Liver (tissue), 8 donors: ENCODE measurements at regions not wholly inside any gene's neighbourhood (a gene's known extent, or its start where the extent isn't known, plus 50 kb on each side); places are given as distances from the start of the nearest gene placed in this dataset.

Source experiments
- DNase-seq: peaks from one replicate; pipeline ENCODE4 v3.0.0-alpha.2; 2017; ENCODE audit warnings: low spot score
- H3K27ac ChIP-seq, 2 donors: one replicate each; pipeline ENCODE4 v1.7.0; 2013; ENCODE audit warnings: inconsistent platforms in 2 of 2, low read length in 2 of 2, control low read depth in 1 of 2, low read depth in 1 of 2, mild to moderate bottlenecking in 1 of 2
- H3K27me3 ChIP-seq, 4 donors: one replicate each; pipeline versions ENCODE4 v1.6.1 to v1.7.0; 2013; ENCODE audit warnings: low read length in 3 of 4, inconsistent platforms in 1 of 4, mild to moderate bottlenecking in 1 of 4, moderate library complexity in 1 of 4; ENCODE audit not compliant: control insufficient read depth in 4 of 4, insufficient read depth in 4 of 4
- H3K36me3 ChIP-seq, 4 donors: one replicate each; pipeline versions ENCODE4 v1.6.1 to v1.7.0; 2013; ENCODE audit warnings: low read length in 3 of 4, mild to moderate bottlenecking in 3 of 4, low read depth in 1 of 4, moderate library complexity in 1 of 4; ENCODE audit not compliant: control insufficient read depth in 4 of 4, insufficient read depth in 3 of 4
- H3K4me1 ChIP-seq, 4 donors: one replicate each; pipeline versions ENCODE4 v1.6.1 to v1.7.0; 2013; ENCODE audit warnings: low read length in 3 of 4, mild to moderate bottlenecking in 3 of 4, moderate library complexity in 1 of 4; ENCODE audit not compliant: control insufficient read depth in 4 of 4, insufficient read depth in 4 of 4
- H3K4me3 ChIP-seq, 3 donors: one replicate each; pipeline versions ENCODE4 v1.6.1 to v1.7.0; 2013; ENCODE audit warnings: low read length in 3 of 3, control low read depth in 1 of 3, low read depth in 1 of 3, mild to moderate bottlenecking in 1 of 3
- H3K9ac ChIP-seq, 2 donors: one replicate each; pipeline ENCODE4 v1.7.0; 2013; ENCODE audit warnings: low read length in 2 of 2, mild to moderate bottlenecking in 2 of 2, moderate library complexity in 2 of 2, control low read depth in 1 of 2, low read depth in 1 of 2
- H3K9me3 ChIP-seq, 4 donors: one replicate each; pipeline versions ENCODE4 v1.6.1 to v1.7.0; 2013; ENCODE audit warnings: low read length in 3 of 4; ENCODE audit not compliant: control insufficient read depth in 4 of 4
- EGR1 ChIP-seq, 2 donors: IDR thresholded peaks; 2 replicates each; pipeline ENCODE4 v1.6.1; 2016 to 2018; ENCODE audit warnings: antibody characterized with exemption in 2 of 2, low read depth in 2 of 2
- FOXA1 ChIP-seq: IDR thresholded peaks from 2 replicates; pipeline ENCODE4 v1.6.1; 2016; ENCODE audit warnings: antibody characterized with exemption
- GABPA ChIP-seq, 2 donors: IDR thresholded peaks in 1 of 2; conservative IDR thresholded peaks in 1 of 2; 2 replicates each; pipeline ENCODE4 v1.6.1; 2016; ENCODE audit warnings: antibody characterized with exemption in 2 of 2, mild to moderate bottlenecking in 1 of 2, moderate library complexity in 1 of 2
- HNF4A ChIP-seq, 2 donors: conservative IDR thresholded peaks; 2 replicates each; pipeline ENCODE4 v1.6.1; 2016; ENCODE audit warnings: antibody characterized with exemption in 2 of 2, mild to moderate bottlenecking in 2 of 2
- HNF4G ChIP-seq: IDR thresholded peaks from 2 replicates; pipeline ENCODE4 v1.6.1; 2016; ENCODE audit warnings: antibody characterized with exemption
- JUND ChIP-seq, 2 donors: IDR thresholded peaks; 2 replicates each; pipeline ENCODE4 v1.6.1; 2016; ENCODE audit warnings: antibody characterized with exemption in 2 of 2
- NR2F2 ChIP-seq: IDR thresholded peaks from 2 replicates; pipeline ENCODE4 v1.6.1; 2016; ENCODE audit warnings: antibody characterized with exemption
- RAD21 ChIP-seq, 2 donors: IDR thresholded peaks; 2 replicates each; pipeline ENCODE4 v1.6.1; 2016; ENCODE audit warnings: antibody characterized with exemption in 2 of 2, mild to moderate bottlenecking in 2 of 2
- RXRA ChIP-seq, 2 donors: IDR thresholded peaks; 2 replicates each; pipeline ENCODE4 v1.6.1; 2017 to 2018; ENCODE audit warnings: antibody characterized with exemption in 2 of 2, mild to moderate bottlenecking in 1 of 2
- SP1 ChIP-seq: IDR thresholded peaks from 2 replicates; pipeline ENCODE4 v1.6.1; 2018; ENCODE audit warnings: antibody characterized with exemption, mild to moderate bottlenecking
- YY1 ChIP-seq: IDR thresholded peaks from 2 replicates; pipeline ENCODE4 v1.6.1; 2016; ENCODE audit warnings: antibody characterized with exemption, mild to moderate bottlenecking
- WGBS: extraction: QIAGEN DNeasy Blood & Tissue Kit; methylation state at CpG from one replicate; pipeline ENCODE4 v1.1.7; 2013; 5-methylcytosine and 5-hydroxymethylcytosine counted together
- TF ChIP-seq, protein P1 (sequence below): IDR thresholded peaks from 2 replicates; pipeline ENCODE4 v1.6.1; 2016; ENCODE audit warnings: antibody characterized with exemption
- TF ChIP-seq, protein P2 (sequence below): IDR thresholded peaks from 2 replicates; pipeline ENCODE4 v1.6.1; 2016; ENCODE audit warnings: antibody characterized with exemption
- TF ChIP-seq, protein P3 (sequence below): IDR thresholded peaks from 2 replicates; pipeline ENCODE4 v1.6.1; 2016; ENCODE audit warnings: antibody characterized with exemption, mild to moderate bottlenecking
- TF ChIP-seq, protein P4 (sequence below): fragments of 150-350 bp; IDR thresholded peaks from 2 replicates; pipeline ENCODE4 v1.5.1; 2017; ENCODE audit warnings: improper control_type of control experiment, low read depth, low read length; ENCODE audit not compliant: missing input control
- TF ChIP-seq, protein P5 (sequence below): IDR thresholded peaks from 2 replicates; pipeline ENCODE4 v1.6.1; 2016; ENCODE audit warnings: antibody characterized with exemption
- donor health status: healthy.
- donor health status: healthy.
- donor health status: healthy.
- donor health status: healthy.
- donor health status: healthy.

DNA sequence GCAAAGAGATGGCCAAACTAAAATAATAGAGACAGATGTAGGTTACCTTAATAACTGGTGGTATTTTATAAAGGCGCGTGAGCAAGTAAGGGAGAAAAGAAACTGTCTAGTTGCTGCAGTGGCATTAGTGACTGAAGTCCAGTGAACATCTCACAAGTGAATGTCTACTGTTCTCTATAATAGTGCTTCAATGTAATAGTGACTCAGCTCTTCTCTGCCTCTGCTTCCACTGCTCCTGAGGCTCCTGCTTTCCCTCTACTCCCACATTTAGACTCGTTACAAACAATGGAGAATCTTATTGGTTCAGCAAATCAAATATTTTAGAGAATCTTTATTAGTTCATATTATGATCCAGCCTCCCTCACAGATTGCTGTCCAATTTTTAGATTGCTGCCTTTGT is 779.1 kb upstream of the HTR2C start:
- H3K4me3 ChIP-seq: no peak overlapping the region
- H3K27ac ChIP-seq: no peak overlapping the region
- peaks cover 0 to 2% (median 0%) of the 10 kb centered on the region in 4 donors for H3K27me3 ChIP-seq
- H3K9ac ChIP-seq: no peak overlapping the region
- no peaks in the 10 kb centered on the region for H3K4me1 ChIP-seq
- TF ChIP-seq, protein P1, sequence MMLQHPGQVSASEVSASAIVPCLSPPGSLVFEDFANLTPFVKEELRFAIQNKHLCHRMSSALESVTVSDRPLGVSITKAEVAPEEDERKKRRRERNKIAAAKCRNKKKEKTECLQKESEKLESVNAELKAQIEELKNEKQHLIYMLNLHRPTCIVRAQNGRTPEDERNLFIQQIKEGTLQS: no peak
- TF ChIP-seq RXRA (IDR thresholded peaks at IDR 0.05): no peak
- TF ChIP-seq, protein P2, sequence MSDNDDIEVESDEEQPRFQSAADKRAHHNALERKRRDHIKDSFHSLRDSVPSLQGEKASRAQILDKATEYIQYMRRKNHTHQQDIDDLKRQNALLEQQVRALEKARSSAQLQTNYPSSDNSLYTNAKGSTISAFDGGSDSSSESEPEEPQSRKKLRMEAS: no peak
- no peak for TF ChIP-seq YY1
- no peak for TF ChIP-seq NR2F2
- TF ChIP-seq HNF4A (conservative IDR thresholded peaks at IDR 0.05): no peak
- no peak for TF ChIP-seq JUND (IDR thresholded peaks at IDR 0.05)
- TF ChIP-seq SP1: no peak
- no peak for TF ChIP-seq FOXA1
- TF ChIP-seq, protein P3, sequence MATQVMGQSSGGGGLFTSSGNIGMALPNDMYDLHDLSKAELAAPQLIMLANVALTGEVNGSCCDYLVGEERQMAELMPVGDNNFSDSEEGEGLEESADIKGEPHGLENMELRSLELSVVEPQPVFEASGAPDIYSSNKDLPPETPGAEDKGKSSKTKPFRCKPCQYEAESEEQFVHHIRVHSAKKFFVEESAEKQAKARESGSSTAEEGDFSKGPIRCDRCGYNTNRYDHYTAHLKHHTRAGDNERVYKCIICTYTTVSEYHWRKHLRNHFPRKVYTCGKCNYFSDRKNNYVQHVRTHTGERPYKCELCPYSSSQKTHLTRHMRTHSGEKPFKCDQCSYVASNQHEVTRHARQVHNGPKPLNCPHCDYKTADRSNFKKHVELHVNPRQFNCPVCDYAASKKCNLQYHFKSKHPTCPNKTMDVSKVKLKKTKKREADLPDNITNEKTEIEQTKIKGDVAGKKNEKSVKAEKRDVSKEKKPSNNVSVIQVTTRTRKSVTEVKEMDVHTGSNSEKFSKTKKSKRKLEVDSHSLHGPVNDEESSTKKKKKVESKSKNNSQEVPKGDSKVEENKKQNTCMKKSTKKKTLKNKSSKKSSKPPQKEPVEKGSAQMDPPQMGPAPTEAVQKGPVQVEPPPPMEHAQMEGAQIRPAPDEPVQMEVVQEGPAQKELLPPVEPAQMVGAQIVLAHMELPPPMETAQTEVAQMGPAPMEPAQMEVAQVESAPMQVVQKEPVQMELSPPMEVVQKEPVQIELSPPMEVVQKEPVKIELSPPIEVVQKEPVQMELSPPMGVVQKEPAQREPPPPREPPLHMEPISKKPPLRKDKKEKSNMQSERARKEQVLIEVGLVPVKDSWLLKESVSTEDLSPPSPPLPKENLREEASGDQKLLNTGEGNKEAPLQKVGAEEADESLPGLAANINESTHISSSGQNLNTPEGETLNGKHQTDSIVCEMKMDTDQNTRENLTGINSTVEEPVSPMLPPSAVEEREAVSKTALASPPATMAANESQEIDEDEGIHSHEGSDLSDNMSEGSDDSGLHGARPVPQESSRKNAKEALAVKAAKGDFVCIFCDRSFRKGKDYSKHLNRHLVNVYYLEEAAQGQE: no peak
- TF ChIP-seq, protein P4, sequence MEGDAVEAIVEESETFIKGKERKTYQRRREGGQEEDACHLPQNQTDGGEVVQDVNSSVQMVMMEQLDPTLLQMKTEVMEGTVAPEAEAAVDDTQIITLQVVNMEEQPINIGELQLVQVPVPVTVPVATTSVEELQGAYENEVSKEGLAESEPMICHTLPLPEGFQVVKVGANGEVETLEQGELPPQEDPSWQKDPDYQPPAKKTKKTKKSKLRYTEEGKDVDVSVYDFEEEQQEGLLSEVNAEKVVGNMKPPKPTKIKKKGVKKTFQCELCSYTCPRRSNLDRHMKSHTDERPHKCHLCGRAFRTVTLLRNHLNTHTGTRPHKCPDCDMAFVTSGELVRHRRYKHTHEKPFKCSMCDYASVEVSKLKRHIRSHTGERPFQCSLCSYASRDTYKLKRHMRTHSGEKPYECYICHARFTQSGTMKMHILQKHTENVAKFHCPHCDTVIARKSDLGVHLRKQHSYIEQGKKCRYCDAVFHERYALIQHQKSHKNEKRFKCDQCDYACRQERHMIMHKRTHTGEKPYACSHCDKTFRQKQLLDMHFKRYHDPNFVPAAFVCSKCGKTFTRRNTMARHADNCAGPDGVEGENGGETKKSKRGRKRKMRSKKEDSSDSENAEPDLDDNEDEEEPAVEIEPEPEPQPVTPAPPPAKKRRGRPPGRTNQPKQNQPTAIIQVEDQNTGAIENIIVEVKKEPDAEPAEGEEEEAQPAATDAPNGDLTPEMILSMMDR: no peak
- TF ChIP-seq, protein P5, sequence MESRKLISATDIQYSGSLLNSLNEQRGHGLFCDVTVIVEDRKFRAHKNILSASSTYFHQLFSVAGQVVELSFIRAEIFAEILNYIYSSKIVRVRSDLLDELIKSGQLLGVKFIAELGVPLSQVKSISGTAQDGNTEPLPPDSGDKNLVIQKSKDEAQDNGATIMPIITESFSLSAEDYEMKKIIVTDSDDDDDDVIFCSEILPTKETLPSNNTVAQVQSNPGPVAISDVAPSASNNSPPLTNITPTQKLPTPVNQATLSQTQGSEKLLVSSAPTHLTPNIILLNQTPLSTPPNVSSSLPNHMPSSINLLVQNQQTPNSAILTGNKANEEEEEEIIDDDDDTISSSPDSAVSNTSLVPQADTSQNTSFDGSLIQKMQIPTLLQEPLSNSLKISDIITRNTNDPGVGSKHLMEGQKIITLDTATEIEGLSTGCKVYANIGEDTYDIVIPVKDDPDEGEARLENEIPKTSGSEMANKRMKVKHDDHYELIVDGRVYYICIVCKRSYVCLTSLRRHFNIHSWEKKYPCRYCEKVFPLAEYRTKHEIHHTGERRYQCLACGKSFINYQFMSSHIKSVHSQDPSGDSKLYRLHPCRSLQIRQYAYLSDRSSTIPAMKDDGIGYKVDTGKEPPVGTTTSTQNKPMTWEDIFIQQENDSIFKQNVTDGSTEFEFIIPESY: no peak
- no peak for DNase-seq
- no peaks in the 10 kb centered on the region for H3K36me3 ChIP-seq
- WGBS: 77% methylated on average over 3 of the region's 3 CpGs
- H3K9me3 ChIP-seq: no peaks in the 10 kb centered on the region

DNA sequence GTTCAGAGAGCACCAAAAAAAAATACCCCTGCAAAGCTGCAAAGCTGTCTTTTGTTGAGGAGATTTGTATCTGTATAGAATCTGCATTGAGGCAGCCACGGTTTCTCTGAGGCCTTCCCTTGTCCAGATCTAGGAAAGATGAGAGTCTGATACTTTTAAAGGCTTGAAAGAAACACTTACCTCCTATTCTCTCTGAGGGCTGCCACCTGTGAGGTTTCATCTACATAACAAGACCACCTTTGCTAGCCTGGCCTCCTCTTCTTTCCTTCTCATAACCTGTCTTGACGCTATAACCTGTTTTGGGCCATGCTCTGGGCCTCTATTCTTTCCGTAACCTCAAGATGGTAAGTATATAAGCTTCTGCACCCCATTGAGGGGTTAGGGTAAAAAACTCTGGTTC is 779.6 kb upstream of the HTR2C start:
- H3K9ac ChIP-seq: no peak overlapping the region
- no peaks in the 10 kb centered on the region for H3K9me3 ChIP-seq
- no peak overlapping the region for H3K4me3 ChIP-seq
- DNase-seq: no peak
- no peaks in the 10 kb centered on the region for H3K36me3 ChIP-seq
- H3K27me3 ChIP-seq: peaks cover 0 to 2% (median 0%) of the 10 kb centered on the region in 4 donors
- WGBS: 69% methylated on average over 3 of the region's 3 CpGs
- H3K4me1 ChIP-seq: no peaks in the 10 kb centered on the region
- TF ChIP-seq RXRA (IDR thresholded peaks at IDR 0.05): no peak
- TF ChIP-seq RAD21 (IDR thresholded peaks at IDR 0.05): no peak
- TF ChIP-seq, protein P4: no peak
- no peak for TF ChIP-seq NR2F2
- TF ChIP-seq HNF4G: no peak
- TF ChIP-seq EGR1 (IDR thresholded peaks at IDR 0.05; ENCODE audit: low read depth in 2 of 2): no peak
- TF ChIP-seq GABPA (IDR thresholded peaks at IDR 0.05 in 1 of 2, conservative IDR thresholded peaks at IDR 0.05 in 1 of 2): no peak
- TF ChIP-seq HNF4A (conservative IDR thresholded peaks at IDR 0.05): no peak
- no peak for TF ChIP-seq SP1
- TF ChIP-seq, protein P2: no peak
- H3K27ac ChIP-seq: no peak overlapping the region
